ENCODE measurements at regions not wholly inside any gene's neighbourhood (a gene's known extent, or its start where the extent isn't known, plus 50 kb on each side); places are given as distances from the start of the nearest gene placed in this dataset.
"Not testable (repeated sequence)": the region's sequence is repeated elsewhere in the genome, so short reads cannot be mapped to it uniquely, and the experiment has no call there.

- no peak for DNase-seq (ENCODE audit: low spot score)
Observed at GRCh38 chr7:136117539-136117938, 140.4 kb upstream of the MTPN start.

DNA sequence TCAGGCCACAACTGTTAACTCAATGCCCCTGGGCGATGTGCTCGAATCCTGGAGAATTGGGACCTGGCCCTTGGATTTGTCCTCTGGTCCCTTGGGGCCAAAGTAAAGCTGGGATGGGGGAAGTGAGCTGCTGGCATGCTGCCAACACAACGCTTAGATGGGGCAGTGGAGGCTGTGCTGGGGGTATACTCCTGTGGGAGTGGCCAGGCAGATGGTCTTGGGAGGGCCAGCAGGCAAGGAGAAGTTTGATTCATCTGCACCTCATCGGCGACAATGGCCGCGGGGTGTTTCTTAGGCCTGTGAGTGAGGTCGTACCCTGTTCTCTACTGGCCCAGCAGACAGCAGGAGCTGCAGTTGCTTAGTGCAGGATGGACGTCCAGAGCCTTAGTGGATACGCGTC, 139.0 kb upstream of the MTPN start:
- DNase-seq (ENCODE audit: low spot score), result no peak

DNA sequence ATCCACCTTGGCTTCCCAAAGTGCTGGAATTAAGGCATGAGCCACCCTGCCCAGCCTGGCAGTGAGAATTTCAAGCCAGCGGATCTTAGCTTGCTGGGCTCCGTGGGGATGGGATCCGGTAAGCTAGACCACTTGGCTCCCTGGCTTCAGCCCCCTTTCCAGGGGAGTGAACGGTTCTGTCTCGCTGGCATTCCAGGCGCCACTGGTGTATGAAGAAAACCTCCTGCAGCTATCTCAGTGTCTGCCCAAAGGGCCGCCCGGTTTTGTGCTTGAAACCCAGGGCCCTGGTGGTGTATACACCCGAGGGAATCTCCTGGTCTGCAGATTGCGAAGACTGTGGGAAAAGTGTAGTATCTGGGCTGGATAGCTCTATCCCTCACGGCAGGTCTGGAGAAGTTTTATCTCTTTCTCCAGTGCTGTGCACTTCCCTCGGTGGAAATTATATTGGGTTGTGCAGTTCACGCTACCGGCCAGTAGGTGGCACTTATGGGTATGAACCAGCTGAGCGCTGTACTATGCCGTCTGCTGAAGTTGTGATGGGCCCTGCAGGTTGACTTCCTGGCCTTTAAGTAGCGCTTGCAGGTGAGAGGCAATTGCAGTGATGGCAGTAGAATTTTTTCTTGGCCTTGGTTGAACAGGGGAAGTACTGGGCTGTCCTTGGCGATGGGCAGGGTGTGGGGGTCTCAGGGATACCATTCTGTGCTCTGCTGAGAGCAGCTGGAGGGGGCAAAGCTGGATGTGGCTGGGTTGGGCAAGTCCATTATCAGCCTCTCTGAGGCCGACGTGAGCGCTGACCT, 138.0 kb upstream of the MTPN start:
- DNase-seq (ENCODE audit: low spot score), result peak; percentile 79

GRCh38 chr7:136114467-136114866, 137.3 kb upstream of the MTPN start:
- not testable (repeated sequence) for DNase-seq (ENCODE audit: low spot score)

DNA sequence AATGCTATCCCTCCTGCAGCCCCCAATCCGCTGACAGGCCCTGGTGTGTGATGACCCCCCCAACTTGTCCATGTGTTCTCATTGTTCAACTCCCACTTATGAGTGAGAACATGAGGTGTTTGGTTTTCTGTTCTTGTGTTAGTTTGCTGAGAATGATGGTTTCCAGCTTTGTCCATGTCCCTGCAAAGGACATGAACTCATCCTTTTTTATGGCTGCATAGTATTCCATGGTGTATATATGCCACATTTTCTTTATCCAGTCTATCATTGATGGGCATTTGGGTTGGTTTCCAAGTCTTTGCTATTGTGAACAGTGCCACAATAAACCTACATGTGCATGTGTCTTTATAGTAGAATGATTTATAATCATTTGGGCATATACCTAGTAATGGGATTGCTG, 131.9 kb upstream of the MTPN start:
- DNase-seq (ENCODE audit: low spot score), result not testable (repeated sequence)

- DNase-seq (ENCODE audit: low spot score), result no peak
Observed at GRCh38 chr7:136105191-136105590, 128.0 kb upstream of the MTPN start.

DNA sequence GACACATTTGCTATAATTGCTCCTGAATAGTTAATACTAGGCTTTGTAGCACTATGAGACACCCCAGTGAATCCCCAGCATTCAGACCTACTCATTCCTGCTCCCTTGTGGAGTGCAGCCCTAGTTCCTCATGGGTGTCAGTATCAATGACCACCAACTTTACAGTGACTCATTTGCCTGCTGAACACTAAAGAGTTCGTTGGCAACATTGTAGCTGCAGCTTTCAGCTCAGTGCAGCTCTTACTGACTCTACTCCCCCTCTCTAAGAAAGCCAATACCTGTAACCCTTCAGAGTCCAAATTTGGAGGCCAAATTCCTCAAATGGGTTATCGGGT, 127.1 kb upstream of the MTPN start:
- DNase-seq (ENCODE audit: low spot score), result no peak

DNA sequence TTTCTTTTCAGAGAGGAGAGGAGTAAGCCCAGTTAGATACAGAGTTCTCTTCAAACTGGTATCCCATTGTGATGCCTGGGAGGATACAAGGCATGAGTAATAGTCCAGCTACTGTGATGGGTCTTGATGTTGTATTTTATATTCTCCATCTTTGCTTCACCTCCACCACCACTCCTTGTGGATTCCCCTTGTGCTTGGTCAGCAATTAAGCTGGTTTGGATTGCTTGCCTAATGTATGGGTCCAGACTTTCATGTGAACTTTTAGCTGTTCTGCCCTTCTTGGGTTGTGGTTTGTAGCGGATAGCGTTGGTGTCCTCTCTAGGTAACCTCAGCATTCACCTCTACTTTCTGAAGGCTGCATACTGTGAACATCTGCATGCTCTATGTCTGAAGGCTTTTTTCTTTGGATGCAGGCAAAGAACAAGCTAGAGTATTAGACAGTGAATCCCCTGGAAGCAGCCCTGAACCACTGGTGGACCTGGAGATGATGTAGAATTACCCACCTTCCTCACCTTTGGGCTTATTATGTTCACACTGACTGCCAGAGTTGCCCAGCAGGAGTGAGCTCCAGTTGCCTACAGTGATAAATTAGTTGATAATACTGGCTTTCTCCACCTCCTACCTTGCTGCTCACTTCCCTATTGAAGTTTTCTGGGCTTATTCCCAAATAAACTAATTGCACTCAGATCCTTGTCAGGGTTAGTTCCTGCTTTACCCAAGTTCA, 126.5 kb upstream of the MTPN start:
- DNase-seq (ENCODE audit: low spot score), result no peak

GRCh38 chr7:136102881-136103280, 125.7 kb upstream of the MTPN start:
- no peak for DNase-seq (ENCODE audit: low spot score)

- not testable (repeated sequence) for DNase-seq (ENCODE audit: low spot score)
Observed at GRCh38 chr7:136092714-136093113, 115.6 kb upstream of the MTPN start.

DNA sequence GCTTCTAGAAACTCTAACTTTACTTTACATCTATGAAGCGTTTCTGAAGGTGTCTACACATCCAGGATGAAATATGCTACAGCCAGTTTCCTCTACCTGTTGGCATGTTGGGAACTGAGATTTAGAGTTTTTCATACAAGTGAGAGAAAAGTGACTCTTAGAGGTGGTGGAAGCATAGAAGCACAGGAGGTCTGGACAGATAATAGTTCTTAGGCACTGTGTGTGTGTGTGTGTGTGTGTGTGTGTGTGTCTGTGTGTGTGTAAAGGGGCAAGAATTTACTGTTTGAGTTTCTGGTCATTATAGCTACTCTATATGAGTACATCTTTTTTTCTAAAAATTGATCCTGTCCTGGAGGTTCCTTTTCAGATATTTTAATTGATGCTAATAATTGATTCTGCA, 110.7 kb upstream of the MTPN start:
- DNase-seq (ENCODE audit: low spot score), result no peak

DNA sequence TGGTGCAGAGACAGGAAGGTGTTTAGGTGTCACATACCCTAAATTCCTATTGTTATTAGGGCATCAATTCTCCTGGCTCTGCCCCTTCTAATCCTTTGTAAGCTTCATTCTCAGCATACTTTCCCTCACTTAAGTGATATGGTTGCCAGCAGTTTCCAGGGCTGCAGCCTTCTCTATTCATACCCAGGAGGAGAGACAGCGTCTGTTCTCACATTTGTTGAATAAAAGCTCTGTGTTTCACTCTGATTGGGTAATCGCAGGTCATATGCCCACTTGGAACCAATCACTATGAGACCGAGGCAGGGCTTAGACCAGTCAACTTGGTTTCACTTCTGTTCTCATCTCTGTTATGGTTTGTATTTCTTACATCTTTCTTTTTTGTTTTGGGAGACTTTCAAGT, 109.6 kb upstream of the MTPN start:
- DNase-seq (ENCODE audit: low spot score), result peak; percentile 78

GRCh38 chr7:136079934-136080333, 102.8 kb upstream of the MTPN start:
- no peak for DNase-seq (ENCODE audit: low spot score)

GRCh38 chr7:136079478-136079892, 102.3 kb upstream of the MTPN start:
- no peak for DNase-seq (ENCODE audit: low spot score)

DNA sequence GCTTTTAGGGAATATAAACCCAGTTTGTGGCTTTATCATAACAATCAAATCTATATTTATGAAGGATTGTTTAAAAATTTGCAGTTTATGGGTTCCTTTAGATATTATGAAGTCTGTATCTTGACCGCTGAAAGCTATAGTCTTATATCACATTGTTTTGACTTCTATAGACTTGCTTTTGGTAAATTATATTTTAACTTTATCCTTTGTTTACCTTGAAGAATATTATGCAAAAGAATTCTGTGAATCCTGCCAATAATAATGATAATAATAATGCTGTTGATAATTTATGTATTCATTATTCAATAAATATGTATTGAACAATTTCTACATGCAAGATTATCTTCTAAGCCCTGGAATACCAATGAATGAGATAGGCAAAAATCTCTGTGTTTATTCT, 101.9 kb upstream of the MTPN start:
- DNase-seq (ENCODE audit: low spot score), result no peak

DNA sequence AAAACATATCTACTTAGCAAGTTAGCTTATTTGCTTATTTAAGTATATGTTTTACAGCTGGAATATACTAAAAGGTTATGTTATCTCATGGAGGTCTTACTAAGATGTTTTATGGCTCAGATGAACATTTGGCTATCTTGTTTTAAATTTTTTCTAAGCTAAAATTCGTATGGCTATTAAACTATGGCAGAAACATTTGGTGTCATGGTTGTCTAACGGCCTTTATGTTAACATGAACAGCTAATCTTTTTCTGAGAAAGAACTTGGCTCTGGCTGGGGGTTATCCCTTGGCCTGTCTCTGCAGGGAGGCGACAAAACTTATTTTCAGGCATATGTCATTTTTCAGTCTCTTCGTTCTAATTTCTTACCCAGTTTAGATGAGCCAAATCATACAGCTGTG, 101.5 kb upstream of the MTPN start:
- DNase-seq (ENCODE audit: low spot score), result no peak

DNA sequence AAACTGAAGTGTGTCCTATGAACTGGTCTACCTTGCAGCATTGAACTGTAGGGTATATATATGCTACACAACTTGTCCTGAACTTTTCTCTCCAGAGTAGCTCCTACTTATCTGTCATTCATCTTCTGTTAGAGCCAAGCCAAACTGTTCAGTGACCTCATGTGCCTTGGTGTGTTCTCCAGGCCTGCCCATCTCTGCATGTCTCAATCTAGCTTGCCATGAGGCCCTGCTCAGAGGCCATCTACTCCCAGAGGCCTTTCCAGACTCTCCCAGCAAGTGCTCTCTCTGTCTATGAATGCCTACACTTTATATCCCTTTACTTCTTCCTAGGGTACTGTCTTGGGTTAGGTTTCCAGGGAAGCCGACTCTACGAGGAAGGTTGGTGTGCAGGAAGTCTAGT, 99.8 kb upstream of the MTPN start:
- no peak for DNase-seq (ENCODE audit: low spot score)

GRCh38 chr7:136074843-136075242, 97.7 kb upstream of the MTPN start:
- no peak for DNase-seq (ENCODE audit: low spot score)

DNA sequence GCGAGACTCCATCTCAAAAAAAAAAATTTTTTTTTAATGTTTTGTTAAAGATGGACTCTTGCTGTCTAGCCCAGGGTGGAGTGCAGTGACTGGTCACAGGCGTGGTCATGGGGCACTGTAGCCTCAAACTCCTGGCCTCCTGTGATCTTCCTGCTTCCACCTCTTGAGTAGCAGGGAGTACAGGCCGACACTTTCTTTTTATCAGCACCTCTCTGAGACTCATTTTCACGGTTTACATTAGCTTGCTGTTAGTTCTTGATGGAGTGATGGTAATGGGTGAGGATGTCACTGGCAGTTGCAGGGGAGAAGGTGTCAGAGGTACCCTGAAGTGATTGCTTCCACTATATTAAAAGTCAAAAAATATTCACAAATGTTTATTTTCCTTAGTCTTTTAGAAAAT, 95.3 kb upstream of the MTPN start:
- DNase-seq (ENCODE audit: low spot score), result no peak

GRCh38 chr7:136070736-136071505, 93.8 kb upstream of the MTPN start:
- no peak for DNase-seq (ENCODE audit: low spot score)

DNA sequence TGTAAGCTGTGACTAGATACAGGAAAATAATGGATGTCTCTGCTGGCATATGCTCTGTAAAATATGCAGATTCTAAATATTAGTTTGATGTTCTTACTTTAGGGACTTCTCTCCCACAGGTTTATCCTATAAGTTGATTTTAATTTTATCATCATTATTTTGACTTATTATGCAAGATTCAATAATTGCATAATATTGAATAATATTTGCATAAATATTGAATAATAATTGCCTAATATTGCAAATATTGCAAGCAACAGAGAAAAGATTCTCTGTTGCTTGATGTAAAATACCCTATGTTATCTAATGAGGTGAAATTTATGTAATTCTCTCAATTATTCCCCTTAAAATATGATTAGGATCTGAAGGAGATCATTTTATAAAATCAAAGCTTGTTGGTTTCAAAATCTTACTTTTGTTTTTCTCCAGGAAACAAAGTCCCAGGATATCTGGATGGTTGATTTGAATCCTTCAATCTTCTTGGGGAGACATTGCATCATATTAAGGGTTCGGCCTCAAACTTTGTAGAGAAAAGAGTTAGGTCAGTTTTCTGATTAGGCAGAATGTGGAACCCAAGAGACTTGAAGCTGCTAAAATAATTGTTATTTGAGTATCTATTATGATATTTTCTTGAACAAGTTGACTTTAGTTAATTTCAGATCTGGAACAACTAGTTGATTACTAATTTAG, 92.8 kb upstream of the MTPN start:
- no peak for DNase-seq (ENCODE audit: low spot score)

- DNase-seq (ENCODE audit: low spot score), result no peak
Observed at GRCh38 chr7:136067277-136067676, 90.1 kb upstream of the MTPN start.
